ENCODE measurements at regions not wholly inside any gene's neighbourhood (a gene's known extent, or its start where the extent isn't known, plus 50 kb on each side); places are given as distances from the start of the nearest gene placed in this dataset.

DNA sequence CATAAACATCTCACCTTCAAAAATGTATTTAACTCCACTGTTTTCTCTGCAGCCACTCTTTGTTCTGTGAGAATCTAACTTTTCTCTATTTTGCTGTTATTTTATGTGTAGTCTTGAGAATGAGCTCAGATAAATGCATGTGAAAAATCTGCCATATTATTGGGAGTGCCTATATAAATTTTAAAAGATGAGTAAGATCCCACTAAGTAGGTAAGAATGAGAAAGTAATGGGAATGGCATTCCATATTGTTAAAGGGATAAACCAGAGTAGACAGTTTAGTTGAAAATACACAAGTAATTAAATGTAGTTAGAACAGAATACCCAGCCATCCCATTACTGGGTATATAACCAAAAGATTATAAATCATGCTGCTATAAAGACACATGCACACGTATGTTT lies 817.2 kb downstream of the FAM181B start:
- no peak for TF ChIP-seq ZFAT (CRISPR knock-in tag; conservative IDR thresholded peaks at IDR 0.05)
- TF ChIP-seq, protein P1, sequence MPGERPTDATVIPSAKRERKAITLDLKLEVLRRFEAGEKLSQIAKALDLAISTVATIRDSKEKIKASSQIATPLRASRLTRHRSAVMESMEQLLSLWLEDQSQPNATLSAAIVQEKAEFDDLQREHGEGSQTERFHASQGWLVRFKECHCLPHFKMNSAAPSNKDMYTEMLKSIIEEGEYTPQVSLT (CRISPR knock-in tag; IDR thresholded peaks at IDR 0.05; ENCODE audit: borderline replicate concordance, low read depth), result no peak
- TF ChIP-seq ARID3A (IDR thresholded peaks at IDR 0.05; ENCODE audit: low read depth, low read length), result no peak
- no peak for TF ChIP-seq TBX2 (CRISPR knock-in tag; IDR thresholded peaks at IDR 0.05; ENCODE audit: borderline replicate concordance)
- no peak for TF ChIP-seq ZC3H4 (CRISPR knock-in tag; IDR thresholded peaks at IDR 0.05; ENCODE audit: borderline replicate concordance)
- TF ChIP-seq NFKBIZ (CRISPR knock-in tag; IDR thresholded peaks at IDR 0.05), result no peak
- no peak for TF ChIP-seq ZNF816 (CRISPR knock-in tag; IDR thresholded peaks at IDR 0.05; ENCODE audit: borderline replicate concordance)
- TF ChIP-seq ZNF674 (CRISPR knock-in tag; IDR thresholded peaks at IDR 0.05; ENCODE audit: low read depth), result no peak
- TF ChIP-seq RBM39 (IDR thresholded peaks at IDR 0.05; ENCODE audit: low read depth, low read length, poor library complexity, severe bottlenecking), result no peak
- TF ChIP-seq, protein P2, sequence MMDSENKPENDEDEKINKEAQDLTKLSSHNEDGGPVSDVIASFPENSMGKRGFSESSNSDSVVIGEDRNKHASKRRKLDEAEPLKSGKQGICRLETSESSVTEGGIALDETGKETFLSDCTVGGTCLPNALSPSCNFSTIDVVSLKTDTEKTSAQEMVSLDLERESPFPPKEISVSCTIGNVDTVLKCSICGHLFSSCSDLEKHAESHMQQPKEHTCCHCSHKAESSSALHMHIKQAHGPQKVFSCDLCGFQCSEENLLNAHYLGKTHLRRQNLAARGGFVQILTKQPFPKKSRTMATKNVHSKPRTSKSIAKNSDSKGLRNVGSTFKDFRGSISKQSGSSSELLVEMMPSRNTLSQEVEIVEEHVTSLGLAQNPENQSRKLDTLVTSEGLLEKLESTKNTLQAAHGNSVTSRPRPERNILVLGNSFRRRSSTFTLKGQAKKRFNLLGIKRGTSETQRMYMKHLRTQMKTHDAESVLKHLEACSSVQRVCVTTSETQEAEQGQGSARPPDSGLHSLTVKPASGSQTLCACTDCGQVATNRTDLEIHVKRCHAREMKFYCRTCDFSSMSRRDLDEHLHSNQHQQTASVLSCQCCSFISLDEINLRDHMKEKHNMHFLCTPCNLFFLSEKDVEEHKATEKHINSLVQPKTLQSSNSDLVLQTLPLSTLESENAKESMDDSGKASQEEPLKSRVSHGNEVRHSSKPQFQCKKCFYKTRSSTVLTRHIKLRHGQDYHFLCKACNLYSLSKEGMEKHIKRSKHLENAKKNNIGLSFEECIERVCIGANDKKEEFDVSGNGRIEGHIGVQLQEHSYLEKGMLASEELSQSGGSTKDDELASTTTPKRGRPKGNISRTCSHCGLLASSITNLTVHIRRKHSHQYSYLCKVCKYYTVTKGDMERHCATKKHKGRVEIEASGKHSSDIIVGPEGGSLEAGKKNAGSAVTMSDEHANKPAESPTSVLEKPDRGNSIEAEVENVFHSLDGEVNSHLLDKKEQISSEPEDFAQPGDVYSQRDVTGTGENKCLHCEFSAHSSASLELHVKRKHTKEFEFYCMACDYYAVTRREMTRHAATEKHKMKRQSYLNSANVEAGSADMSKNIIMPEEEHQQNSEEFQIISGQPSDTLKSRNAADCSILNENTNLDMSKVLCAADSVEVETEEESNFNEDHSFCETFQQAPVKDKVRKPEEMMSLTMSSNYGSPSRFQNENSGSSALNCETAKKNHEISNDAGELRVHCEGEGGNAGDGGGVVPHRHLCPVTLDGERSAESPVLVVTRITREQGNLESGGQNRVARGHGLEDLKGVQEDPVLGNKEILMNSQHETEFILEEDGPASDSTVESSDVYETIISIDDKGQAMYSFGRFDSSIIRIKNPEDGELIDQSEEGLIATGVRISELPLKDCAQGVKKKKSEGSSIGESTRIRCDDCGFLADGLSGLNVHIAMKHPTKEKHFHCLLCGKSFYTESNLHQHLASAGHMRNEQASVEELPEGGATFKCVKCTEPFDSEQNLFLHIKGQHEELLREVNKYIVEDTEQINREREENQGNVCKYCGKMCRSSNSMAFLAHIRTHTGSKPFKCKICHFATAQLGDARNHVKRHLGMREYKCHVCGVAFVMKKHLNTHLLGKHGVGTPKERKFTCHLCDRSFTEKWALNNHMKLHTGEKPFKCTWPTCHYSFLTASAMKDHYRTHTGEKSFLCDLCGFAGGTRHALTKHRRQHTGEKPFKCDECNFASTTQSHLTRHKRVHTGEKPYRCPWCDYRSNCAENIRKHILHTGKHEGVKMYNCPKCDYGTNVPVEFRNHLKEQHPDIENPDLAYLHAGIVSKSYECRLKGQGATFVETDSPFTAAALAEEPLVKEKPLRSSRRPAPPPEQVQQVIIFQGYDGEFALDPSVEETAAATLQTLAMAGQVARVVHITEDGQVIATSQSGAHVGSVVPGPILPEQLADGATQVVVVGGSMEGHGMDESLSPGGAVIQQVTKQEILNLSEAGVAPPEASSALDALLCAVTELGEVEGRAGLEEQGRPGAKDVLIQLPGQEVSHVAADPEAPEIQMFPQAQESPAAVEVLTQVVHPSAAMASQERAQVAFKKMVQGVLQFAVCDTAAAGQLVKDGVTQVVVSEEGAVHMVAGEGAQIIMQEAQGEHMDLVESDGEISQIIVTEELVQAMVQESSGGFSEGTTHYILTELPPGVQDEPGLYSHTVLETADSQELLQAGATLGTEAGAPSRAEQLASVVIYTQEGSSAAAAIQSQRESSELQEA (CRISPR knock-in tag; IDR thresholded peaks at IDR 0.05; ENCODE audit: not compliant biosample characterization), result no peak
- TF ChIP-seq ZNF337 (CRISPR knock-in tag; IDR thresholded peaks at IDR 0.05; ENCODE audit: borderline replicate concordance, low read depth), result no peak
- TF ChIP-seq NR2F2 (IDR thresholded peaks at IDR 0.05; ENCODE audit: borderline replicate concordance, low read depth), result no peak
- TF ChIP-seq IRX3 (CRISPR knock-in tag; IDR thresholded peaks at IDR 0.05; ENCODE audit: borderline replicate concordance, low read depth), result no peak
- TF ChIP-seq ZSCAN31 (CRISPR knock-in tag; IDR thresholded peaks at IDR 0.05; ENCODE audit: low read depth), result no peak
- 32% methylated on average over 1 of the region's 1 CpG for WGBS (ENCODE audit: low lambda C conversion rate)
- FAIRE-seq, result no peak

More for the DNA sequence above, 817.2 kb downstream of the FAM181B start:
- POLR2A ChIA-PET, result no interaction called here
- Histone ChIP-seq H3K4me2 (ENCODE audit: low read depth, low read length) (no peak overlapping the region), H3K4me3 (replicated peaks in 1 of 3; ENCODE audit: insufficient read depth in 1 of 3, low read depth in 2 of 3, low read length in 3 of 3) (no peak overlapping the region), H3K79me2 (ENCODE audit: insufficient read depth, low read length) (no peaks in the 10 kb centered on the region), H4K20me1 (ENCODE audit: insufficient read depth, low read length) (no peaks in the 10 kb centered on the region), H3K9ac (ENCODE audit: insufficient read depth, low read depth, low read length) (no peak overlapping the region), H2AFZ (ENCODE audit: low read length) (no peak overlapping the region), H3K36me3 (replicated peaks in 1 of 2; ENCODE audit: control insufficient read depth in 1 of 2, insufficient read depth in 2 of 2, low read length in 2 of 2) (no peaks in the 10 kb centered on the region), H3K27ac (ENCODE audit: extremely low read length, insufficient read depth, low read length) (no peak overlapping the region), H3K27me3 (ENCODE audit: control insufficient read depth in 1 of 2, insufficient read depth in 2 of 2, low read length in 2 of 2) (no peaks in the 10 kb centered on the region), H3K9me3 (ENCODE audit: low read length) (no peaks in the 10 kb centered on the region), H3K4me1 (ENCODE audit: insufficient read depth, low read length) (peaks cover 4% of the 10 kb centered on the region; the same call in 1 of the 2 replicates)
- no peak for ATAC-seq
- no peak for DNase-seq (ENCODE audit: low spot score)
- BruUV-seq (replicated peaks), result no TSS peak
- CTCF ChIA-PET (ENCODE audit: low intra/inter-chr PET ratio, low total read pairs), result no interaction called here
- intact Hi-C loops (cut with micrococcal nuclease; ENCODE audit: unreplicated experiment), result no loop called here
- in situ Hi-C loops (cut with HindIII; ENCODE audit: extremely low pct_ligation_motif_present, low pct_unique_long_range_greater_than_20kb), result no loop called here
